Right ventricle myocardium superior (tissue), 1 donor: ENCODE measurements at regions not wholly inside any gene's neighbourhood (a gene's known extent, or its start where the extent isn't known, plus 50 kb on each side); places are given as distances from the start of the nearest gene placed in this dataset.
"Not testable (repeated sequence)": the region's sequence is repeated elsewhere in the genome, so short reads cannot be mapped to it uniquely, and the experiment has no call there.

Experiments used
- ATAC-seq: fragments of 200-7000 bp; cut with Tn5 transposase; one replicate; pipeline ENCODE4 v1.9.1; 2020; ENCODE audit warnings: mild to moderate bottlenecking; ENCODE audit not compliant: poor library complexity
- DNase-seq: peaks from one replicate; pipeline ENCODE4 v3.0.0-alpha.2; 2020
- intact Hi-C: fragments of 100-400 bp; cut with DNase I; formaldehyde crosslinking; loops from one replicate; pipeline ENCODE4 v1.11.2; 2022
- donor health status: DM: no; HTN: yes; CAD: no; lungs with severe emphysema.

- DNase-seq, result no peak
Observed at GRCh38 chr15:79779746-79780145, 117.1 kb downstream of the MTHFS start.

GRCh38 chr15:79782307-79782706 lies 114.5 kb downstream of the MTHFS start:
- ATAC-seq, DNase-seq, intact Hi-C loops: not testable (repeated sequence)

More at GRCh38 chr15:79779746-79780145, 117.1 kb downstream of the MTHFS start:
- ATAC-seq, result no peak
- intact Hi-C loops, result no loop called here
